ENCODE measurements at regions not wholly inside any gene's neighbourhood (a gene's known extent, or its start where the extent isn't known, plus 50 kb on each side); places are given as distances from the start of the nearest gene placed in this dataset.

DNA sequence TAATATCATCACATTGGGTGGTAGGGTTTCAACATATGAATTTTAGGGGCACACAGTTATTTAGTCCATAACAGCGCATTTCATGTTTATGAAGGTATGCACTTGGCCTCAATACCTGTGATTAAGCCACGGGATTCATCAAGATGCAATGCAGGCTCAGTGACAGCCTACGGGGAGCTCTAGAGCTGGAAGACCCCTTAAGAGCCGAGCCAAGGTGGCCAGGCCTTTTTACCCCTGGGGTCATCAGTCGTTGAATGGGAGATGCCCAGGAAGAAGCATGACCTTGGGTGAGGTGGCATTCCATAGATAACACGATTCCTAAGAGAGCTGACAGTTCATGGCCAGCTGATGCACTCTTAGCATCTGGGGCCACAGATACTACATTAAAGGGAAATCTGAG, 380.0 kb downstream of the ZNF536 start:
- 89% methylated on average over 6 of the region's 6 CpGs; no CpG with 5 or more reads in 1 of the 2 experiments for WGBS, 2 experiments (ENCODE audit: extremely low coverage in 1 of 2, insufficient coverage in 1 of 2, insufficient read length in 1 of 2, insufficient replicate concordance in 2 of 2, low coverage in 1 of 2, low lambda C conversion rate in 2 of 2, missing lambda C conversion rate in 1 of 2)
- H2BK5ac ChIP-seq (ENCODE audit: low read depth, low read length) = no peak overlapping the region
- peaks cover 0 to 4% of the 10 kb centered on the region in 2 experiments; a peak in 1 of 4 replicates for H3K9me3 ChIP-seq (ENCODE audit: insufficient read depth in 2 of 2, low read depth in 1 of 2, low read length in 1 of 2)
- no peak overlapping the region for H2BK12ac ChIP-seq (ENCODE audit: low read depth, low read length)
- H3K9ac ChIP-seq (replicated peaks in 1 of 4; ENCODE audit: extremely low read depth in 1 of 4, low read depth in 3 of 4, low read length in 3 of 4) = no peak overlapping the region
- H2BK15ac ChIP-seq (ENCODE audit: low read length) = no peak overlapping the region
- H3K36me3 ChIP-seq (ENCODE audit: control insufficient read depth in 2 of 4, insufficient read depth in 4 of 4, low read length in 3 of 4) = no peaks in the 10 kb centered on the region
- H3K79me2 ChIP-seq (ENCODE audit: control insufficient read depth in 1 of 2, insufficient read depth in 2 of 2, low read length in 2 of 2) = no peaks in the 10 kb centered on the region
- no peak for FAIRE-seq
- H3K18ac ChIP-seq (ENCODE audit: extremely low read depth, low read length) = no peak overlapping the region
- H4K5ac ChIP-seq (ENCODE audit: insufficient read length, low read depth, low read length) = no peak overlapping the region
- H2BK20ac ChIP-seq (ENCODE audit: low read length) = no peak overlapping the region
- H3K4ac ChIP-seq (replicated peaks; ENCODE audit: insufficient read length, low read depth, low read length) = no peak overlapping the region
- H2AFZ ChIP-seq (ENCODE audit: low read length) = no peak overlapping the region
- no peak overlapping the region for H3K14ac ChIP-seq (ENCODE audit: insufficient read length)
- no peak overlapping the region for H3K56ac ChIP-seq (replicated peaks; ENCODE audit: insufficient read length, low read depth, low read length)
- no peak overlapping the region for H3K23ac ChIP-seq (ENCODE audit: insufficient read length)
- no peak overlapping the region for H4K91ac ChIP-seq (replicated peaks; ENCODE audit: insufficient read length, low read length)
- H3K27ac ChIP-seq (ENCODE audit: low read depth, low read length) = no peak overlapping the region
- H3K4me1 ChIP-seq (replicated peaks in 1 of 4; ENCODE audit: control insufficient read depth in 3 of 4, insufficient read depth in 4 of 4, low read length in 3 of 4) = no peaks in the 10 kb centered on the region
- H2AK5ac ChIP-seq (ENCODE audit: low read depth, low read length) = no peak overlapping the region
- H3K4me2 ChIP-seq (ENCODE audit: insufficient read depth in 1 of 2, low read depth in 2 of 2, low read length in 2 of 2) = no peak overlapping the region
- H3K4me3 ChIP-seq (ENCODE audit: extremely low read depth in 1 of 4, insufficient read depth in 2 of 4, low read depth in 3 of 4, low read length in 4 of 4) = no peak overlapping the region
- H2BK120ac ChIP-seq (replicated peaks; ENCODE audit: low read depth, low read length) = no peak overlapping the region
- ChIA-PET CTCF (ENCODE audit: partially characterized antibody) (interaction anchor here (0.8 to 1.2 kb wide), 2 partner anchors 69 to 704 kb away, joined by 3 read pairs; no protein-coding TSS in a partner anchor), POLR2A (ENCODE audit: partially characterized antibody) (no interaction called here)
- H3K79me1 ChIP-seq (ENCODE audit: low read depth, low read length) = no peaks in the 10 kb centered on the region
- H4K8ac ChIP-seq (ENCODE audit: extremely low read depth, insufficient read depth, low read length) = no peak overlapping the region
- DNase-seq (ENCODE audit: low read depth in 1 of 2, low spot score in 2 of 2) = no peak
- H3K27me3 ChIP-seq (replicated peaks in 1 of 4; ENCODE audit: control insufficient read depth in 3 of 4, extremely low read depth in 1 of 4, insufficient read depth in 3 of 4, low read length in 3 of 4) = no peaks in the 10 kb centered on the region
- no peaks in the 10 kb centered on the region for H3K23me2 ChIP-seq (ENCODE audit: low read depth, low read length)
- H4K20me1 ChIP-seq (replicated peaks in 1 of 2; ENCODE audit: control insufficient read depth in 1 of 2, insufficient read depth in 2 of 2, low read length in 2 of 2) = no peaks in the 10 kb centered on the region
- no peak for TF ChIP-seq SAP30 (IDR thresholded peaks at IDR 0.05; ENCODE audit: insufficient read depth, insufficient replicate concordance, low read length)
- TF ChIP-seq GABPA (IDR thresholded peaks at IDR 0.05; ENCODE audit: borderline replicate concordance, insufficient read depth, low read length) = no peak
- TF ChIP-seq POLR2A (IDR thresholded peaks at IDR 0.05; ENCODE audit: control extremely low read depth in 1 of 2, low read depth in 2 of 2, low read length in 2 of 2) = no peak
- TF ChIP-seq EZH2 (IDR thresholded peaks at IDR 0.05; ENCODE audit: low read depth, low read length, severe bottlenecking) = no peak
- no peak for TF ChIP-seq POU5F1 (IDR thresholded peaks at IDR 0.05; ENCODE audit: low read depth, low read length)
- TF ChIP-seq CBX8 (IDR thresholded peaks at IDR 0.05; ENCODE audit: borderline replicate concordance, low read depth, low read length) = no peak
- TF ChIP-seq SP1 (IDR thresholded peaks at IDR 0.05; ENCODE audit: low read depth, low read length) = no peak
- no peak for TF ChIP-seq CBX5 (IDR thresholded peaks at IDR 0.05; ENCODE audit: low read depth, low read length)
- TF ChIP-seq KDM1A (IDR thresholded peaks at IDR 0.05; ENCODE audit: borderline replicate concordance, low read length) = no peak
- no peak for TF ChIP-seq ZNF274 (IDR thresholded peaks at IDR 0.05; ENCODE audit: borderline replicate concordance, extremely low read depth, low read length)
- no peak for TF ChIP-seq ATF3 (IDR thresholded peaks at IDR 0.05; ENCODE audit: insufficient read depth, low read depth, low read length)
- no peak for TF ChIP-seq HDAC2 (IDR thresholded peaks at IDR 0.05; ENCODE audit: borderline replicate concordance in 1 of 2, low read depth in 2 of 2, low read length in 2 of 2)
- TF ChIP-seq HDAC6 (IDR thresholded peaks at IDR 0.05; ENCODE audit: low read depth, low read length) = no peak
- no peak for TF ChIP-seq TCF12 (IDR thresholded peaks at IDR 0.05; ENCODE audit: low read depth, low read length)
- no peak for TF ChIP-seq BACH1 (IDR thresholded peaks at IDR 0.05; ENCODE audit: low read length)
